HG02763 (cell line): ENCODE measurements at regions not wholly inside any gene's neighbourhood (a gene's known extent, or its start where the extent isn't known, plus 50 kb on each side); places are given as distances from the start of the nearest gene placed in this dataset.
"Not testable (repeated sequence)": the region's sequence is repeated elsewhere in the genome, so short reads cannot be mapped to it uniquely, and the experiment has no call there.

Source experiments
- ATAC-seq: cut with Tn5 transposase; IDR thresholded peaks from one replicate; pipeline ENCODE4 v1.9.1; 2021; ENCODE audit warnings: mild to moderate bottlenecking, moderate library complexity; ENCODE audit not compliant: unreplicated experiment

DNA sequence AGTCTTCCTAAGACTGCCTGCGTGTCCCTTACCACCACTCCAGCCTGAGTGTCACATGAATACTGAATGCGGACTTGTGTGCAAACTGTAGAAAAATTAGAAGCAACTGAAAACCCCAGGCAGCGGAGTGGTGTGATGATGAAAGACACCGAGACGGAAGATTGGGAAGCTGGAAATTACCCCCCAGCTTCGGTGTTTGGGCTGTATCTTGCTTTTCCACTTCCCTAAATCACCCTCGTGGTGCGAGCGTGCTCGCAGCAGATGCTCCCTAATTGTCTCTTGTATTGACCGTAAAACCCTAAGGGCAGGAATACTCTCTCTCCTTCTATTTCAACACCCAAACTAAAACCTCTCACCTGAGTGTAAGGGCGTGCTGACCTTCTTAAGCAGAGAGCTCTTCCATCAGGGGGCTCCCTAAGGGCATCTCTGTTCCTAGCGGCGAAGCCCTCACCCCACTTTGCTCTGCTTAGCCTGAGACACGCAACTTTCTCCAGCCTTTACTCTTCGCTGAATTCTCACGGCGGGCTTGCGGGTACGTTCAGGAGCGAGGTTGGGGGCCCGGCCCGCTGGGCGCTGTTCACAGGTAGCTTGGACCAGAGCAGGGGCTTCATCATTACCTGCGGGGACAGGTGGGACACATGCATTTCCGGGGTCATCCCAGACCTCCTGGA is 62.4 kb downstream of the CRYBB2 start:
- no peak for ATAC-seq

- ATAC-seq = no peak
These were observed 62.9 kb downstream of the CRYBB2 start for GRCh38 chr22:25282346-25282670.

GRCh38 chr22:25282671-25283561 is 63.5 kb downstream of the CRYBB2 start:
- ATAC-seq = no peak

DNA sequence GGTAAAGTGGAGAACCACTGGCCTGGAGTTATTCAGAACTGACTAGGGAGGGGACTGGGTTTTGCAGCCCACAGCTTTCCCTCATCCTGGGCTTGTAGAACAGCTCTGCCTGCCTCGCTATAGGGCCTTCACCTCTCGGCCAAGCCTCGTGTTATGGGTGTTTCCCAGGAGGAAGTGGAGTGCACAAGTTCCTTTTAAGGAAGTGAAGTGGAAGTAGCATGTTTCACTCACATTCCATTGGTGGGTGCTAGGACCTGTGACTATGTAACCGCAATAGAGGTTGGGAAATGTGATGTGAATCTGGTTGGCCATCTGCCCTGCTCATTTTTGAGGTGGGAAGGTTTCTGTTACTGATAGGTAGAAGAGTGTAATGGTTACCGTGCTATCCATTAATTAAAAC is 69.0 kb downstream of the CRYBB2 start:
- not testable (repeated sequence) for ATAC-seq

DNA sequence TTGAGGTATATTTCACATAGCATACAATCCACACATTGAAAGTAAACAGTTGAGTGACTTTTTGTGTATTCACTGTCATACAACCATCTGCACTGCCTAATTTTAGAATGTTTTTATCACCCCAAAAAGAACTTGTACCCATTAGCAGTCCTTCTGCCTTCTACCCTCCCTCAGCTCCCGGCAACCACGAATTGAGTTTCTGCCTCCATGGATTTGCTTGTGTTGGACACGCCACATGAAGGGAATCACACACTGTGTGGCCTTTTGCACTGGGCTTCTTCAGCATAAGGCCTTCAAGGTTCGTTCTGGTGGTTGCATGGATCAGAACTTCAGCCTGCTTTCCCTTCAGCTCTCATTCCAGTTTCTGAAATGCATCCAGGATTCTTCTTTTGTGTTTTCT is 82.5 kb downstream of the CRYBB2 start:
- ATAC-seq = not testable (repeated sequence)

DNA sequence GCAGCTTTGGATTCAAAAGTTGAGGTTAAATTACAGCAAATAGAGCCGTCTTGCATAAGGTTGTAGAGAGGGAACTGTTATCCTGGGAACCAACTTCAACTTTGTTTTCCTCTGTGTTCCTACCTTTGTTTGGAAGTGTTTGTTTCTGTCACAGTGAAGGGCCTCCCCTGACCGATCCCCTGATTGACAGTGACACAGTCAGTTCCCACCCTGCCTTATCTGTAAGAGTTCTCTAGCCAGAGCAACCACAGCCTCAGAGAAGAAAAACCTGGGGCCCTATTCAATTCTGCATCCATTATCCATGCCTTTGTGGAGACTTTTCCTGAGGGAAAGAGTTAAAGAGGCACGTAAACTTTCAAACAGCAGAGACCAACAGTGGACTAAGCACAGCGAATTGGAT is 90.1 kb downstream of the CRYBB2 start:
- ATAC-seq = not testable (repeated sequence)

DNA sequence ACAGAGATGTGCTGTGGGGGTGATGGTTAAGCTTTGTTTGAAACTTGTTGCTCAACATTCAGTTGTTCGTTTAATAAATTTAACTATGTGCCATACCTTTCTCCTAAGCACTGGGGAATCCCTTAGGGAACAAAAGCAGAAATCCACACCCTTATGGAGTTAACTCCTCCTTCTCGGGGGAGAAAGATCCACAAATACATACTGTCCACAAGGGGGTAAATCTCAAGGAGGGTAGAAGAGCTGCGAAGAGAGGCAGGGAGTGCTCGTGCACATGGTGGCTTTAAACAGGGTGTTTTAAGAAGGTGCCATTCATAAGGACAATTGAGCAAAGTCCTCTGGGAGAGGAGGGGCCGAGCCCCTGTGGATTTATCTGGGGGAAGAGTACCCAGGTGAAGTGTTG is 92.5 kb downstream of the CRYBB2 start:
- not testable (repeated sequence) for ATAC-seq

DNA sequence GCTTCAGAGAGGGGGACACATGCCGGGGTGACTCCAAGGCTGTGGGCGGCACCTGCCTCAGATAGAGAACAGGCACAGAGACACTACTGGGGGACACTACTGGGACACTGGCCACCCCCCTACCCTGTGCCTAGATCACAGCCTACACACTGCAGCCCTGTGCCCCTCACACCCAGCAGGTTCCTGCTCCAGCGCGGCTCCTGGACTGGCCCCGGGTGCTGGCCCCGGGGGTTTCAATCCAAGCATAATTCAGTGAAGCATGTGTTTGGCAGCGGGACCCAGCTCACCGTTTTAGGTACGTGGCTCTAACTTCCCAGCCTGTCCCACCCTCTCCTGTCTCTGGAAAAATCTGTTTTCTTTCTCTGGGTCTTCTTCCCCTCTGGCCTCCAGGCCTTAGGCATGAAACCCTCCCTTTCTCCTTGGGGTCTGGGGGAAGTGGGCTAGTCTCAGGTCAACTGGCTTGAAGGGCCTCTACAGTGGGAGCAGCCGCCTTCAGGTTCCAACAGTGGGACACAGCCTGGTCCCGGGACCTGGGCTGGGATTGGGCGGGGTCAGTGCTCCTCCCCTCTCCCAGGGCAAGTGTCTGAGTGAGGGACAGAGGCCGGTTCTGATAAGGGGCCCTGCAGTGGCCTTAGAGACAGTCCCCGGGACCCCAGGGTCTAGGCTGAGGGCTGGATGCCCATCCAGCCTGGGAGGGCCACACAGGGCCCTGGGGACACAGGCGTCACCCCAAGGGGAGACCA is 98.8 kb downstream of the CRYBB2 start:
- ATAC-seq = no peak

DNA sequence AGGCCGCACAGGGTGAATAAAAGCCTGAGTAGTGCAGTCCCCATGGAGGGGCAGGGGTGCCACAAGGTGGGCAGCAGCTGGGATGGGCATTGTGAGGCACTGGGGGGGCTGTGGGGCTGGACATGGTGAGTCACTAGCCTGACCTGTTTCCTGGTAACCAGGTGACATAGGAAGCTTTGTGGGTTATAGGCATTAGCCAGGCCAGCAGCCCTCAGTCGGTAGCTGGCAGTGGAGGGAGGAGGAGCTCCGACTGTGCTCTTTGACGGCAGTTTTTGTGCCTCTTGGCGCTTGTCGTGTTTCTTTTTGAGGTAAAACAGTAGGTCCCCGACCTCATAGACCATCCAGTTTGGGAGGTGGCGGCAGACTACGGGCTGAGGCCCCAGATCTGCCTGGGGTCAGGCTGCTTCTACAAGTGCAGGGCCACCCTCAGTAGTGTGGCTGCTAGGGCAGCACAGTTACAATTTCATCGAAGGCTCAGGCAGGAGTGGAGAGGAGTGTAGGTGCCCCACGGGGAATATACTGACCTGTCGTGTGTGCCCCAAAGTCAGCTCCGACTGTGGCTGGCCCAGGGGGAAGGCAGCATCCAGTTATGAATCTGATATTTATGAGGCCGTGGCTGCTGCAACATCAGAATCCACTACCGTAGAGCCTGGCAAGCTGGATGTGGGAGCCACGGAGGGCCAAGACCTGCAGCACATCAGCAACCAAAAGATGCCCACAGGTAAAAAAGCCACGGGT is 107.7 kb downstream of the CRYBB2 start:
- no peak for ATAC-seq

- ATAC-seq = no peak
These were observed 111.6 kb downstream of the CRYBB2 start for GRCh38 chr22:25331050-25331449.

DNA sequence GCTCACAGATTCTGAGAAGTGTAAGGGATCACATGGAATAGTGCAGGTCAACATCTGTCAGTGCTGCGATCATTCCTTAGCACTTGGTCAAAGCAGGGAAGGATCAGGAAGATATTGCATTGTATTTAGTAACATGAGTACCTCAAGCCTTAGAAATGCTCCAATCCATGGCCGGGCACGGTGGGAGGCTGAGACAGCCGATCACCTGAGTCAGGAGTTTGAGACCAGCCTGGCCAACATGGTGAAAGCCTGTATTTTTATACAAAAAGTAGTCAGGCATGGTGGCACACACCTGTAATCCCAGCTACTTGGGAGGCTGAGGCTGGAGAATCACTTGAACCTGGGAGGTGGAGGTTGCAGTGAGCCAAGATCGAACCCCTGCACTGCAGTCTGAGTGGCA is 112.5 kb downstream of the CRYBB2 start:
- not testable (repeated sequence) for ATAC-seq

- no peak for ATAC-seq
These were observed 112.9 kb downstream of the CRYBB2 start for GRCh38 chr22:25332386-25332785.

DNA sequence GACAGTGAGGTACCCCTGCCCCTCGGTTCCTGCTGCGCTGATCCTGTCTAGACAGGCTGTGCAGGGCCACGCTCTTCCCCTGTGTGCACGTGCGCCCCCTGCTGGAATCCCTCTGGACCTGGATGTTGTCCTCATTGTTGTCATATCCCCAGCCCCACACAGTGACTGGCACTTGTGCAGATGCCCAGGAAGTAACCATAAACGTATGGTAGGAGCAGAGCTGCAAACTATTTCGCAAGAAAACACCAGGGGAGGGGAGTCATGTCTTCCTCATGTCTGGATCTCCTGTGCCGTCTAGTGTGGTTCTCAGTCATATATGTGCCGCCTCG is 114.7 kb downstream of the CRYBB2 start:
- no peak for ATAC-seq

GRCh38 chr22:25334631-25335030 is 115.2 kb downstream of the CRYBB2 start:
- not testable (repeated sequence) for ATAC-seq

DNA sequence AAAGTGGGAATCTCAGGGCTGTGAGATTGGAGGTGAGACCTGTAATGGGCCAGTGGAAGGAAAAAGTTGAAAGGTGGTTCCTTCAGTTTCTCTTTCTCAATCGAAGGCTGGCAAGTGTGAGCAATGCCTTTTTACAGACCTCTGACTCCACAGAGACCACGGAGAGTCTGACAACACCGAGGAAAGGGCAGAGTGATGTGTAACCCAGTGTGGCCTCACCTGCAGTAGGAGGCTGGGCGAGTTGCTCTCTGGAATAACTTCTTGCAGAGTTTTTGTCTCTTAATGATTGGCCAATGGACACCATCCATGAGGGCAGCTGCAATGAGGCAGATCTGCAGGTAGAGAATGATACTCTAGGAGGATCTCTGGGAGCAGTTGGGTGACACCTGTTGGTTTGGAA is 115.8 kb downstream of the CRYBB2 start:
- not testable (repeated sequence) for ATAC-seq

- not testable (repeated sequence) for ATAC-seq
These were observed 121.1 kb downstream of the CRYBB2 start for GRCh38 chr22:25340536-25340935.

- ATAC-seq = not testable (repeated sequence)
These were observed 124.9 kb downstream of the CRYBB2 start for GRCh38 chr22:25344366-25344765.

GRCh38 chr22:25346859-25347751 is 127.7 kb downstream of the CRYBB2 start:
- no peak for ATAC-seq

GRCh38 chr22:25347752-25348102 is 128.3 kb downstream of the CRYBB2 start:
- ATAC-seq = no peak

DNA sequence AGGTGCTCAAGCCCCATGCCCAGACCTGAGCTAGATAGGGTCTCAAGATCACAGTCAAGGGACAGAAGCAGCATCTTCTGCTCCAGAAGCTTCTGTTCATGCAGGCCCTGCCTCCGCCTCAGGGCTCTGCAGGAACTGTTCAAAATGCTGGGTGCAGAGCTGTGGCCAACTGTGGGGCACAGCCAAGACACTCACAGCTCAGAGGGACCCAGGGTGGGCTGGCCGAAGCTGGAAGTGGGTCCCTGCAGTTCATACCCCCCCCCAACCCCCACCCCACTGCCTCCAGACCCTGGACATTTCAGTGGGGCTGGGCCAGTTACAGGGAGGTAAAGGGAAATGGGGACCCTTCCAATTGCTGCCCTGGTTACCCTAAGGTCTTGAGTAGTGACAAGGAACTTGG is 129.0 kb downstream of the CRYBB2 start:
- ATAC-seq = no peak
